ENCODE measurements at regions not wholly inside any gene's neighbourhood (a gene's known extent, or its start where the extent isn't known, plus 50 kb on each side); places are given as distances from the start of the nearest gene placed in this dataset.

- no peak for TF ChIP-seq SIN3A (IDR thresholded peaks at IDR 0.05; ENCODE audit: borderline replicate concordance, insufficient read depth, low read length)
- no peak for TF ChIP-seq REST (IDR thresholded peaks at IDR 0.05; ENCODE audit: insufficient read depth in 1 of 2, low read depth in 2 of 2, low read length in 2 of 2)
These were observed 585.6 kb upstream of the MKI67 start for GRCh38 chr10:128711806-128712205.

Data from PFSK-1 (cell line).